H1 (cell line): ENCODE measurements at regions not wholly inside any gene's neighbourhood (a gene's known extent, or its start where the extent isn't known, plus 50 kb on each side); places are given as distances from the start of the nearest gene placed in this dataset.

Experiments used
- CTBP2 ChIP-seq: IDR thresholded peaks from 2 replicates; pipeline ENCODE4 v1.7.0; 2011; ENCODE audit warnings: borderline replicate concordance, mild to moderate bottlenecking, moderate library complexity, mixed read lengths, low read length; ENCODE audit not compliant: insufficient read depth, insufficient read length
- TAF1 ChIP-seq: IDR thresholded peaks from 2 replicates; pipeline ENCODE4 v1.6.1; 2011; ENCODE audit warnings: mild to moderate bottlenecking, low read depth, low read length

DNA sequence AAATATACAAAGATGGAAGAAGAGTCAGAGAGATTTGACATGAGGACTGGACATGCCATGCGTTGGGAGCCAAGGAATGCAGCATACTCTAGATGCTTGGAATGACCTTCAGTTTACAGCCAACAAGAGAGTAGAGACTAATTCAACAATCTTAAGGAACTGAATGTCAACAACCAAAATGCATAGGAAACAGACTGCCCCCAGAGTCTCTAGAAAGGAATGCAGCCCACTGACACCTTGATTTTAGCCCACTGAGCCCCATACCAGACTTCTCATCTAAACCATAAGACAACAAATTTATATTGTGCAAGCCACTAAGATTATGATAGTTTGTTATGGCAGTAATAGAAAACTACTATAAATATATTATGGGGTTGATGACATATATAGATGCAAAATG, 611.2 kb downstream of the RPS29 start (continued):
- TF ChIP-seq CTBP2: no peak
- no peak for TF ChIP-seq TAF1
